ENCODE measurements at regions not wholly inside any gene's neighbourhood (a gene's known extent, or its start where the extent isn't known, plus 50 kb on each side); places are given as distances from the start of the nearest gene placed in this dataset.

GRCh38 chr18:28635530-28635929 is 458.6 kb upstream of the CDH2 start:
- TF ChIP-seq CTCF (IDR thresholded peaks at IDR 0.05) (no peak), REST (IDR thresholded peaks at IDR 0.05; ENCODE audit: insufficient read depth in 1 of 2, low read depth in 2 of 2, low read length in 1 of 2) (no peak), SIN3A (IDR thresholded peaks at IDR 0.05; ENCODE audit: borderline replicate concordance, insufficient read depth, low read depth, low read length) (no peak), POLR2AphosphoS5 (IDR thresholded peaks at IDR 0.05; ENCODE audit: low read depth, low read length) (no peak)

Data from Panc1 (cell line).